GM19455 (cell line): ENCODE measurements at regions not wholly inside any gene's neighbourhood (a gene's known extent, or its start where the extent isn't known, plus 50 kb on each side); places are given as distances from the start of the nearest gene placed in this dataset.

ENCODE experiments used
- ATAC-seq: cut with Tn5 transposase; IDR thresholded peaks from one replicate; pipeline ENCODE4 v1.9.1; 2021; ENCODE audit not compliant: unreplicated experiment

DNA sequence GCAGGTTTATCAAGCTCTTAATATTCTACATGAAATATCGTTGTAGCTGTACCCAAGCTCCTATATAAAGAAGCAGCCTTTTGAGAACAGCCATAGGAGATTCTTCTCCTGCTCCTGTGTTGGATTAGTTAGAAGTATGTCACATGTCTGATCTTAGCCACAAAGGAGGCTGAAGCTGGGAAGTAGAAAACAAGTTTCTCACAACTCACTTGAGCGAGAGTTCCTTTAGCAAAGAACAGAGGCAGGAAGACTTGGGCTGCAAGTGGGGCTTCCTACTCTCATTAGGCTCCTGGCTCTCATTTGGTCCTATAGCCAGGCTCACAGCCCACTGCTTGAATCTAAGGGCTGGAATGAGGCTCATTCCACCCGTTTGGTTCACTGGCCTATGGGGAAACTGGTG, 281.9 kb downstream of the BTG1 start:
- ATAC-seq, result no peak

DNA sequence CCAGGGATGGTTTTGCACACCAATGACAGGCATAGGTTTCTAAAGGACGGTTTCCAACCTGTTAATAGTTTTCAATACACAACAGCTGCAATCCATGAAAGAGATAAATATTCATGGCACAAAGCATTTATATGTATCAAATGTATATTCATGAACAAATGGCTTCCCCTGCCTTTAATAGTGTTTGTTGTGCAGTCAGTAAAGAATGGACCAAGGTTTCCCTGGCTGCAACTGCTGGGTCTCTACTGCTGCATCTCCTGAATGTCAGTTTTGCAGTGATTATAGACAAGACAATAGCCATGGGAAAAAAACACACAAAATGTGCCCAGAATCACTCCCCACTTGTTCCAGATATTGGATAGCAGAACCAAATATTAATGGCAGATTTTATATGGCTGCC, 284.1 kb downstream of the BTG1 start:
- no peak for ATAC-seq

DNA sequence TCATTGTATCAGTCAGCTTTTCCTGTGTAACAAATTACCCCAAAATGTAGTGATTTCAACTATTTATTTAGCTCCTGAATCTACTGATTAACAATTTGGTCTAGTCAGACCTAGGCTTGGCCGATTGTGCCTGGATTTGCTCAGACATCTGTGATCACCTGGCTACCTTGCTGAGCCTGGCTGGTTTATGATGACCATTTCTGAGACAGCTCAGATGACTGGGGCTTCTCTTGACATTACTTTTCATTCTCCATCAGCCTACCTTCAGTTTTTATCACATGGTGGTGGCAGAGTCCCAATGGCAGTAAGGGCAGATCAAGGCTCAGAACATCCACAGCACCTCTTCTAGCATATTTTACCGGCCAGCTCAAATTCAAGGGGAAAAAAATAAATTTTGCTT, 286.3 kb downstream of the BTG1 start:
- no peak for ATAC-seq

DNA sequence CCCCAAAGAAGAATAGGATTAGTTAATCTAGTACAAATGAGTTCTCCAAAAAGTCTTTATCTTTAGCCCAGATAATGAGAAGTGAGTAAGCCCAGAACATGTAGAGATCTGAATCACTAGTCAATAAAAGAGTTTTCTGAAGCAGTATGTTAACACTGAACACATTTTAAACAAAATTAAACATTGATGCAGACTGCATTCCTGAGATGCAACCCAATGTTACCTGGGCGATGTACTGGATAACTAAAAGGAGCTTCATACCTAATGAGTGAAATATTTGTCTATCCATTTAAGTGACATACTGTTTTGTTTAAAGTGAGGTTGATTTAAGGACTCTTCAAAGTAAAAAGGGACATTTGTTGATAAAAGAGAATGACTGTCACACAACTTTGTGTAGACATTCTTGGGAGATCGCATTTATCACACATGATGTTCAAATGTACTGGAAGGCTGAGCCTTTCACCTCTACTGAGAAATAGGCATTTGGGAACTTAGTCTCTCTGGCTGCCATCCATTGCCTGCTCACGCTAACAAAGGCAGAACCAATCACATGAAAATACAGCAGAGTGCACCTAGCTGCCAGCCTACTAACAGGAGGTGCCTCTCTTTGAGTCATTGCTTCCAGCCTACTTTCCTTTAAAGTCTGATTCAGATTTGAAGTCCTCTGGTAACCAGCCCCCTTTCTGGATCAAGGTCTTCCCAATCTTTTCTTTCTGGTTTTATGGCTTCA, 287.7 kb downstream of the BTG1 start:
- no peak for ATAC-seq

DNA sequence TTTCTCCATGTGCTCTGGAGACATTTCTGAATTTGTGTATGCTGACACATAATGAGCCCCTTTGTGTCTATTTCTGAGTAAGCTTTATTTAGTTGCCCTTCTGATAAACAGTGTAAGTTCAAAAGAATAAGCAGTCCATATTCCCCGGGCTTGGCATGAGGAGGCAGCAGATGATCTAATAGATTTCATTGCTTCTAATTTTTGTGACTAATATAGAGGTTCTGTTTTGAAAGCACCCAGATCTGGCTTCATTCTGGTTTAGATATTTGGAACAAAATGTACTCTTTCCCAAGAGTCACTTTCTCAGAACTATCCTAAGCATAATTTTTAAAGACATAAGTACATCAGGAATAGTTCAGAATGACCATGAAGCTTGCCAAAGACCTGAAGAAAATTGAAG, 290.9 kb downstream of the BTG1 start:
- no peak for ATAC-seq

DNA sequence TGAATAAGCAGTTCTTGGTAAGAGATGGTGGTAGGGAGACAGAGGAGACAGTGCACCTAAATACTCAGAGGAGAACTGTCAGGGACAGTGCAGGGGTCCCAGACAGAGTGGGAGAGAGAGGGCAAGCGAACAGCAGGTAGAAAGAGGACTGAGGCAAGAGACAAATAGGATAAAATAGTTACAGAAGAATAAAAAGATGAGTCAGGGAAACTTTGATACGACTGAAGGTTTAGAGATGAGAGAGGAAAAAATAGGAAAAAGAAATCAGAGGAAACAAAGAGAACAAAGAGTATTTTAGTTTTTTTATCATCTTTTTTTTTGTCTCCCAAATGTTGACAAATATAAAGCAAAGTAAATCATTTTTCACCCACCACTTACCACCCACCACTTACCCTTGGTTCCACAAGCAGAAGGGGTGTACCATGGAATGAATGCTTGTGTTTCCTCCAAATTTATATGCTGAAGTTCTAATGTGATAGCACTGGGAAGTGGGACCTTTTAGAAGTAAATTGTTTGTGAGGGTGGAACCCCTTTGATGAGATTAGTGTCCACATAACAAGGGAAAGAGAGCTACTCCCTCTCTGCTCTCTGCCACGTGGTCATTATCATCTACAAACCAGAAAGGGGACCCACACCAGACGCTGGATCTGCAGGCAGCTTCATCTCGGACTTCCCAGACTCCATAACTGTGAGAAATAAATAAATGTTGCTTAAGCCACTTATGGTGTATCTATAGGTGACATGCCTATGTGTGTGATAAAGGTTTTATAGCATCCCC, 292.1 kb downstream of the BTG1 start:
- ATAC-seq, result no peak

DNA sequence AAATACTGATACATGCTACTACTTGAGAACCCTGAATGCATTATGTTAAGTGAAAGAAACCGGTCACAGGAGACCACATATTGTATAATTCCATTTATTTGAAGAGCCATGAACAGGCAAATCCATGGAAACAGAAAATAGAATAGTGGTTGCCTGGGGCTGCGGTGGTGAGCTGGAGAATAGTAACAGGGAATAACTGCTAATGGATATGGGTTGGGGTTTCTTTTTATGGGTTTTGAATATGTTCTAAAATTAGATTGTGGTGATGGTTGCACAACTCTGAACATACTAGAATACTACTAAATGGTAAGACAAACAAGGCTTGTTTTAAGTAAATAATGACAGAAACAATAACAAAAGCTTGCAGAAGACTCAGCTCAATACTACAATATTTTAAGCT, 293.0 kb downstream of the BTG1 start:
- ATAC-seq, result no peak

DNA sequence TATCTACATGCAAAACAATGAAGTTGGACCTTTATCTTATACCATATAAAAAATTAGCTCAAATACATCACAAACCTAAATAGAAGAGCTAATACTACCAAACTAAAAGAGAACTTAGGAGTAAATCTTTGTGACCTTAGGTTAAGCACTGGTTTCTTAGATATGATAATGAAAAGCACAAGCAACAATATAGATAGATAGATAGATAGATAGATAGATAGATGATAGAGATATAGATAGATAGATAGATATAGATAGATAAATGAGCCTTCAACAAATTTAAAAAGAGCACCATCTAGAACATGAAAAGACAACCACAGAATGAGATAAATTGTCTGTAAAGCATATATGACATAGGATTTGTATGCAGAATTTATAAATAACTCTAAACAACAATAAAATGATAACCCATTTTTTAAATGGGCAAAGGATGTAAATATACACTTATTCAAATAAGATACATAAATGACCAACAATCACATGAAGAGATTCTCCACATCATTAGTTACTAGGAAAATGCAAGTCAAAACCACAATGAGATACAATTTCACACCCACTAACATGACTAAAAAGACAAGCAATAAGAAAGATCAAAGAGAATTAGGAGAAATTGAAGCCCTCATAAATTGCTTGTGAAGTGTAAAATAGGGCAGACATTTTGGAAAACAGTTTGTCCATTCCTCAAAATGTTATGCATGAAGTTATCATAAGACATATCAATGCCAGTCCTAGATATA, 293.7 kb downstream of the BTG1 start:
- ATAC-seq, result no peak

DNA sequence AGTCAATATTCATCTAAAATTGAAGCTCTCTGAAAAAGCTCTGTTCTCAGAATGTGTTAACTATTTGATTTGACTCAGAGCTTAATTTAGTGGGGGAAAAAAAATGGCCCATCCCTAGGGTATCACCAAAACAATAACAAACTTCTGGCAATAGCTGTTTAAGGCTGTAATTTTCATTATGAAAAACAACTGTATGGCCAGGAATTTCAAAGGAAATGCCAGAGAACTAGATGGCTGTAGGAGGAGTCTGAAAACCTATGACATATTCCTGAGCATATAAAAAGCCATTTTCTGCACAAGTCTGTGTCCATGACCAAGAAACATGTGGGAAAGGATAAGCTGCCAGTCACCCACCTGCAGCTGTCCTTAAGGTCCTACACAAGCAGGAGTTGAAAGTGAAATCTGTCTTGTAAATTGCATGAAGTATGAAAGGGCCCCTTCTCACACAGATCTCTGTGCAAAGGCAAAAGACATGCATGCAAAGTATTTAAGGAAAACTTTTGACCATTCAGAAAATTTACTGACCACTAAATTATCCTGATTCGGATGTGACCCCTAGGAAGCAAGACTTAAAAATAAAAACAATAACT, 299.1 kb downstream of the BTG1 start:
- ATAC-seq, result no peak

DNA sequence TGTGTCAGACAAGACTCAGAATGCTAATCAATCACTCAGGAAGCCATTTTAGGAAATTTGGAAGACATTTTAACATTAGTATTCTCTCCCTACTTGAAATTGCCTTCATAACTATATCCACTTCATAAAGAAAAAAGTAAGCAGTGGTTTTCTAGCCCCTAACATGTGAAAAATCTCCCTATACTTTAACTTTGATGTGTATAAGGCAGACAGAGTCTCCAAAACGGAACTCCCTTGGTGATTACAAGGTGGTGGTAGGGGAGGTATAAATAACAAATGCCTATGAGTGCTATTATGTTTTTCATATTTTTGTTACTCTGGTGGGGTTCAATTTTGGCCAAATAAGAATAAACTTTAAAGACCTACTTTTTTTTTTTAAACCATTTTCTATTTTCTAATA, 300.3 kb downstream of the BTG1 start:
- no peak for ATAC-seq

DNA sequence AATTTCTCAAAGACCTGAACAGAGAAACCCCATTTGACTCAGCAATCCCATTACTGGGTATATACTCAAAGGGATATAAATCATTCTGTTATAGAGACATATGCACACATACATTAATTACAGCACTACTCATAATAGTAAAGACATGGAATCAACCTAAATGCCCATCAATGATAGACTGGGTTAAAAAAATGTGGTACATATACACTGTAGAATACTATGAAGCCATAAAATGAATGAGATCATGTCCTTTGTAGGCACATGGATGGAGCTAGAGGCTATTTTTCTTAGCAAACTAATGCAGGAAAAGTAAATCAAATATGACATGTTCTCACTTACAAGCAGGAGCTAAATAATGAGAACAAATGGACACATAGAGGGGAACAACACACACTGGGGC, 303.8 kb downstream of the BTG1 start:
- no peak for ATAC-seq

DNA sequence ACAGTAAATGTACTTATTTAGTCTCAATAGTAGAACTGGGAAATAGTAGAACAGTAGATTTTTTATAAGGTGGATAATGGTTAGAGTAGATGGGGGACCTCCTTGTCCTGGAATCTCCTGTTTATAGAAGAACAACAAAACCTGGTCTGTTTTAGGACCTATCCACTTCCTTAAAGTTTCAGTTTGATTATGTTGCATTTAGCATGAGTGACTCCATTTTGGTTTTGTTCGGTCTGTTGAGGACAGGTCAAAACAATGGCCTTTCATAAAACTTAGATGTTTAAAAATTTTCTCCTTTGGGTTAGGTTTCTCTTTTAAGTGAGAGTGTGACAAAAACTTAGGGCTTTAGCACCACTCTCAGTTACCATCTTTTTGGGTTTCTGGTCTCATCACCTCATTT, 308.9 kb downstream of the BTG1 start:
- ATAC-seq, result no peak

DNA sequence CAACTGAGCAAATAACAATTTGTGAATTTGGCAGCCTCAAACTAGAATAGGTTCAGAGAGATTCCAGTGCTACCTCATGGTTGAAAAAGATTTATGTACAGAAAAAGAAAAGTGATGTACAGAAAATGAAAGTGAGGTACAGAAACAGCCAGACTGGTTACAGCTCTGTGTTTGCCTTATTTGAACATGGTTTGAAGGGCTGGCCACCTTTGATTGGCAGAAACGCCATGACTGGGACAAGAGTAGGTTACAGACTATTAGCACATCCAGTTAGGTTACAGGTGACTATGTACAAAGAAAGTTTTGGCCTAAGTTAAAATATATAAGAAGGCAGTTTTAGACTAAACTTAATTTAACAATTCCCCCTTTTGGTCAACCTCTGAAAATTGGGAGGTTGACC, 309.4 kb downstream of the BTG1 start:
- ATAC-seq, result no peak

DNA sequence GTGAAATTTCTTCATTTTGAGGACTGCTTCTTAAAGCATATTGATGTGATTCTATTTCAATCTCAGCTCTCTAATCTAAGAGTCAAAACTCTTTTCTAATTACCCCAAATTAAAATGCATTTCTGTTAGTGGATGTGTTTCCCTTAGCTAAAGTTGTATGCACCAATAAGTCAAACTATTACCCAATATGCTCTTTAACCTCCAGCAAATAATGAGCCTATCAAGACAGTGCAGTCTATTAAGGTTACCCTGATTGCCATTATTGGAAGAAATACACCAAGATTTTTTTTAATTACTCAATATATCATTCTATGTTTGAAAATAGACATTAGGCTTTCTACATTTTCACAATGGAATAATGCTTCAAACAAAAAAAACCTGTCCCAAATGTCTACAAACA, 310.0 kb downstream of the BTG1 start:
- ATAC-seq, result no peak

DNA sequence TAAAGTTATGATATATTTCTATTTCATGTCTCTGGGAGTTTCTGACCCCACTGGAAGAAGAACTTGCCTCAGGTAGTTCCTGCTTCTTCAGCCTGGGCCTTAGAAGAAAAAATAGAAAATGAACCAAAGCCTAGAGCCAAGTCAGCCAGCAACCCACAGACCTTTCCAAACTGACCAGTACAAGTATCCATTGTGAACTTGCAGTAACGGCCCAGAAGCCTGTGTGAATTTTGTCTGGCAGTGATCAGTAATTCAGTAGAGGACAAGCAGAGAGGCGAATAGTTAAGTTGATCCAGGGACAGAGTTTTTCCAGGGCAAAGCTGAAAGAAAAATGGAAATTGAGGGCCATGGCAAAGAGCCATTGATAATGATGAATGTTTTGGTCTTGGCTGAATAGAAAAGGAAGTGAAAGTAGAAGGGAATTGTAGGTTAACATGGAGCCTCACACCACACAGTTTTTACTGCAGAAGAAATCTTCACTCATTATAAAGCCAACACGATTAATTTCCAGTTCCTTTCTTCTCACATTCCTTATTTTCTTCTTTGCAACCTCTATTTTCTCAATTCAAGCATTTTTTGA, 311.8 kb downstream of the BTG1 start:
- ATAC-seq, result no peak

DNA sequence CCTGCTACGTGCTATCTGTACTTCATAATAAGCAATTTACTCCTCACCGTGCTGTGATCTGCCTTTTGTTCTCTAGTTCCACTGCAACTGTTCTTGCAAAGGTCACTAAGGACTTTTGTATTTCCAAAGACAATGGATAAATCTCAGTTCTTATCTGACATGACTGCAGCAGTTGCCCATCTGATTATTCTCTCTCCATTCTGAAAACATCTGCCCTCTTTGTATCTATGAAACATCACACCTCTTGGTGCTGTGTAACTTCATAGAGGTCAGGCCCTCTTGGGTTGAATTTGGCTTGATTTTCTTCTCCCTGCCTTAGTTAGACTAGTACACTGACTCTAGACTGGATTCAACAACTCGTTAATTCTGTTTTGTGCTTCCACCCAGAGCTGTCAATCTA, 319.6 kb downstream of the BTG1 start:
- no peak for ATAC-seq

DNA sequence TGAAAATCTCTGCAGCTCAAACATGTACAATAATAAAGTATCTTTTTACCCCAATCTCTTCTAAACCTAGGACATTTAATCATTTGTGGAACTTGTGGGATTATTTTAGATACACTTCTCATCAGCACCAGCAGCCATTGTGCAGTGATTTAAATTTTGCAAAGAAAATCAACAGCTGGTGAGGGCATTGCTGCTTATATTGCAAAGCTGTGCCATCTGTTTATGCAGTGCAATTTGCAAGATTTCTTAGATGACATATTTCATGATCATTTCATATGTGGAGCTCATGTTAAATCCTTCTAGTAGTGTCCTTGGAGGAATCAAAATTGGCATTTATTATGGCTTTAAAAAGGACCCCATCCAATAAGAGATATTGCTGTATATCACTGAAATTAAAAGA, 320.7 kb downstream of the BTG1 start:
- ATAC-seq, result no peak

DNA sequence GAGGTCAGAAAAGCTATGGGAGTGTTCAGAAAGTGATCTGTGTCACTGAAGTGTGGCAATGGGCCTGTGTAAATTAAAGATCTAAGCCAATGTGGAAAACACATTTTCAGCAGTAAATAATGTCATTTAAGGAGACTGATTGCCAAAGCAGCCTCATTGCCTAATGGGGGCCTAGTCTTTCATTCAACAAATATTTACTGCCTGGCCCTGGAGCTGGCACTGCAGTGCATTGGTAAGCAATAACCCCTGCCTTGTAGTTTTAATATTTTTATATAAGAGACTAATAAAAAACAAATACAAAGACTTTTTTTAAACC, 326.6 kb downstream of the BTG1 start:
- no peak for ATAC-seq

DNA sequence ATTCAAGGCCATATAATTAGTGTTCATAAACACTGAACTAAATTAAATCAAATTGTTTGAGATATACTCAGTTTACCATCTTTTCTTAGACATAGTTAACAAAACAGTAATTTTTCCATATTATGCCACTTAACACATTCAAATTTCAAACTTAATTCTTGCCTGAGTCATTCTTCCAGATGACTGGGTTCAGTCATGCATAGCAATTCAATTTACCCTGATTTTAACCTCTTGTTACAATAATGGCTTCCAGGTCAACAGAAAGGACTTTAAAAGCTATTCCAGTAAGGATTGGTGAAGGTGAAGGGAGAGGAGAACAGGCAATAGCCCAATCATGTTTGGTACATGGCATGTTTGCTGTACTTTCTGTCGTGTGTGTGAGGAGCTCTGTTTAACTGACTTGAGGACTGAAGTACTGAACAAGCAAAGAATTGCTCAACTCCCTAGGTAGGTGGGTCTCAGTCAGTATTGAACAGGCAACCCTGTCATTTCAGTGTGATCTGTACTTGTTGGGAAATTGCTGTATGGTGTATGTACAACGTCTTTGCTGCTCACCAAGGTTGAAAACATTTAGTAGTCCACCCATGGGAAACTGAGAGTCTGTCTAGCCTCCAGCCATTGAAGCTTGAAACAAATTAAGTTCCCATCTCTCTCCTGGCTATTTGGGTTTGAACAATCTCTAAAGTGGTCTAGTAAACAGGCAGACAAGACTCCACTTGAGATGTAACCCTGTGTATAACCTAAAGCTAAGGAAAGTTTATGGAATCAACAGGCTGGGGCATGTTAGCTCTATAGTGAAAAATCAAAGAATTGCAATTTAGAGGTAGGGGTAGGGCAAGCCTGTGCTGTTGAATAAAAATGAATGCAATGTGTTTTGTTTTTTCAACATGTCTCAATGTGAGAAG, 327.2 kb downstream of the BTG1 start:
- ATAC-seq, result no peak

DNA sequence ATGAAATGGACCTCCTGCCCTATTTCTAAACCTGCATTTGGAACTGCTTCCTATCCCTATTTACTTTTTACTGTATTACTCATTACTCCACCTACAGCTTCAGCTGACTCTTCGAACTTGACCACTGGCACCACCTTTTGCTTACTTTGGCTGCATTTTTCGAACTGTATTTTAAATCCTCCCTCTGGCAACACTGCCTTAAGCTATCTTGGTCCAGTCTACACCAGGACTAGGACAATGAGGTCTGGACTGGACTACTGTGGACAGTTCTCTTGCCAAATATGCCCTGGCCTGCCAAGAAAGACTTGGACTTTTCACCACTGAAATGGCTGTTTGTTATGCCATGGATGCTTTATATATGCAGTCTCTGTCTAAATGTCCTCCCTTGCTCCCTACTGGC, 328.1 kb downstream of the BTG1 start:
- no peak for ATAC-seq

DNA sequence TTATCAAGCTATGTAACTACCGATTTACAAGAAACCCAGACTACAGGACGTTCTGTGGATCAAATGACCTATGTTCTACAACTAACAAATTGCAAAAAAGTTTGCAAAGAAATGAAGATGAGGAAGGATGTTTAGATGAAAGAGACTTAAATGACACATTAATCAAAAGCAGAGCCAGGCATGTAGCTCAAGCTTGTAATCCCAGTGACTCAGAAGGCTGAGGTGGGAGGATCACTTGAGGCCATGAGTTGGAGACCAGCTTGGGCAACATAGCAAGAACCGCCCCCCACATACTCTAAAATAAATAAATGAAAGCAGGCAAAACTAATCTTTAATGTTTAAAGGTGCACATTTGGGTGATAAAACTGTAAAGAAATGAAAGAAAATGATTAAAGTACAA, 331.9 kb downstream of the BTG1 start:
- no peak for ATAC-seq
